Activated CD8-positive, alpha-beta T cell treated with anti-CD3 and anti-CD28 coated beads, Interleukin-2, amount 10 ng/mL, durations not matched to agents 7 days and 5 days (primary cell): ENCODE measurements at regions not wholly inside any gene's neighbourhood (a gene's known extent, or its start where the extent isn't known, plus 50 kb on each side); places are given as distances from the start of the nearest gene placed in this dataset.

Experiments
- ATAC-seq: fragments of 150-1000 bp; cut with Tn5 transposase; one replicate; pipeline ENCODE4 v1.10.0; 2021; ENCODE audit warnings: moderate library complexity
- CTCF ChIA-PET: fragments of 350-600 bp; sonication (Branson Sonifier 250); formaldehyde crosslinking; loops from one replicate; lab custom pipeline; 2021; ENCODE audit warnings: antibody characterized with exemption; lab: Charles Lee
- POLR2A ChIA-PET: fragments of 350-600 bp; sonication (Branson Sonifier 250); formaldehyde crosslinking; loops from one replicate; lab custom pipeline; 2021; ENCODE audit warnings: antibody characterized with exemption; lab: Charles Lee
- DNase-seq: peaks from one replicate; pipeline ENCODE4 v3.0.0-alpha.2; 2020
- H3K27ac Mint-ChIP-seq: one replicate; pipeline ENCODE4 v1.8.0; 2021; ENCODE audit warnings: mild to moderate bottlenecking, mixed read lengths
- H3K27me3 Mint-ChIP-seq: one replicate; pipeline ENCODE4 v1.8.0; 2021; ENCODE audit warnings: low read depth, mixed read lengths
- H3K36me3 Mint-ChIP-seq: one replicate; pipeline ENCODE4 v1.8.0; 2021; ENCODE audit warnings: low read depth, mixed read lengths
- H3K4me1 Mint-ChIP-seq: one replicate; pipeline ENCODE4 v1.8.0; 2021; ENCODE audit warnings: low read depth, mixed read lengths
- H3K4me3 Mint-ChIP-seq: one replicate; pipeline ENCODE4 v1.8.0; 2021; ENCODE audit warnings: mild to moderate bottlenecking, mixed read lengths
- H3K9me3 Mint-ChIP-seq: one replicate; pipeline ENCODE4 v1.8.0; 2022; ENCODE audit warnings: mixed read lengths; ENCODE audit not compliant: insufficient read depth

- no peaks in the 10 kb centered on the region for H3K27me3 Mint-ChIP-seq
- no peaks in the 10 kb centered on the region for H3K36me3 Mint-ChIP-seq
- no peak for DNase-seq
- no peaks in the 10 kb centered on the region for H3K9me3 Mint-ChIP-seq
- POLR2A ChIA-PET = no interaction called here
- no peak overlapping the region for H3K27ac Mint-ChIP-seq
- no peaks in the 10 kb centered on the region for H3K4me1 Mint-ChIP-seq
- no peak for ATAC-seq
- H3K4me3 Mint-ChIP-seq = no peak overlapping the region
- CTCF ChIA-PET = no interaction called here
Observed at GRCh38 chr4:155497306-155497705, 120.5 kb upstream of the MAP9 start.

- no peak for DNase-seq
- no peak overlapping the region for H3K27ac Mint-ChIP-seq
- POLR2A ChIA-PET = no interaction called here
Observed at GRCh38 chr4:155496294-155496626, 119.5 kb upstream of the MAP9 start.

GRCh38 chr4:155495572-155496293 is 119.0 kb upstream of the MAP9 start:
- Mint-ChIP-seq H3K27ac (no peak overlapping the region), H3K27me3 (no peaks in the 10 kb centered on the region), H3K4me3 (no peak overlapping the region), H3K4me1 (no peaks in the 10 kb centered on the region), H3K36me3 (no peaks in the 10 kb centered on the region), H3K9me3 (no peaks in the 10 kb centered on the region)
- CTCF ChIA-PET = no interaction called here
- POLR2A ChIA-PET = no interaction called here
- DNase-seq (no peak), ATAC-seq (no peak)

More at GRCh38 chr4:155496294-155496626, 119.5 kb upstream of the MAP9 start:
- CTCF ChIA-PET = no interaction called here
- no peaks in the 10 kb centered on the region for H3K4me1 Mint-ChIP-seq
- no peak overlapping the region for H3K4me3 Mint-ChIP-seq
- ATAC-seq = no peak
- H3K36me3 Mint-ChIP-seq = no peaks in the 10 kb centered on the region
- H3K9me3 Mint-ChIP-seq = no peaks in the 10 kb centered on the region
- H3K27me3 Mint-ChIP-seq = no peaks in the 10 kb centered on the region

GRCh38 chr4:155494037-155494718 is 117.4 kb upstream of the MAP9 start:
- DNase-seq (no peak), ATAC-seq (no peak)
- Mint-ChIP-seq H3K9me3 (no peaks in the 10 kb centered on the region), H3K27me3 (no peaks in the 10 kb centered on the region), H3K27ac (no peak overlapping the region), H3K4me3 (no peak overlapping the region), H3K4me1 (no peaks in the 10 kb centered on the region), H3K36me3 (no peaks in the 10 kb centered on the region)
- POLR2A ChIA-PET = no interaction called here
- CTCF ChIA-PET = no interaction called here

- Mint-ChIP-seq H3K27ac (no peak overlapping the region), H3K36me3 (no peaks in the 10 kb centered on the region), H3K4me1 (no peaks in the 10 kb centered on the region), H3K9me3 (no peaks in the 10 kb centered on the region), H3K27me3 (no peaks in the 10 kb centered on the region), H3K4me3 (no peak overlapping the region)
- ChIA-PET CTCF (no interaction called here), POLR2A (no interaction called here)
- DNase-seq = no peak
- ATAC-seq = no peak
Observed at GRCh38 chr4:155491336-155492120, 114.8 kb upstream of the MAP9 start.

- ATAC-seq (no peak), DNase-seq (no peak)
- CTCF ChIA-PET = no interaction called here
- Mint-ChIP-seq H3K27ac (no peak overlapping the region), H3K27me3 (no peaks in the 10 kb centered on the region), H3K9me3 (no peaks in the 10 kb centered on the region), H3K4me1 (no peaks in the 10 kb centered on the region), H3K4me3 (no peak overlapping the region), H3K36me3 (no peaks in the 10 kb centered on the region)
- POLR2A ChIA-PET = no interaction called here
Observed at GRCh38 chr4:155489271-155489670, 112.5 kb upstream of the MAP9 start.

- ATAC-seq (no peak), DNase-seq (no peak)
- Mint-ChIP-seq H3K4me1 (no peaks in the 10 kb centered on the region), H3K36me3 (no peaks in the 10 kb centered on the region), H3K4me3 (no peak overlapping the region), H3K27me3 (no peaks in the 10 kb centered on the region), H3K27ac (no peak overlapping the region), H3K9me3 (no peaks in the 10 kb centered on the region)
- ChIA-PET CTCF (no interaction called here), POLR2A (no interaction called here)
Observed at GRCh38 chr4:155488691-155489090, 111.9 kb upstream of the MAP9 start.

GRCh38 chr4:155487210-155487609 is 110.4 kb upstream of the MAP9 start:
- no peak for ATAC-seq
- no peaks in the 10 kb centered on the region for H3K4me1 Mint-ChIP-seq
- POLR2A ChIA-PET = no interaction called here
- H3K36me3 Mint-ChIP-seq = no peaks in the 10 kb centered on the region
- H3K4me3 Mint-ChIP-seq = no peak overlapping the region
- CTCF ChIA-PET = no interaction called here
- H3K9me3 Mint-ChIP-seq = no peaks in the 10 kb centered on the region
- no peak overlapping the region for H3K27ac Mint-ChIP-seq
- no peak for DNase-seq
- no peaks in the 10 kb centered on the region for H3K27me3 Mint-ChIP-seq

- Mint-ChIP-seq H3K9me3 (no peaks in the 10 kb centered on the region), H3K27ac (no peak overlapping the region), H3K4me1 (no peaks in the 10 kb centered on the region), H3K27me3 (no peaks in the 10 kb centered on the region), H3K36me3 (no peaks in the 10 kb centered on the region), H3K4me3 (no peak overlapping the region)
- DNase-seq = no peak
- CTCF ChIA-PET = no interaction called here
- POLR2A ChIA-PET = no interaction called here
- no peak for ATAC-seq
Observed at GRCh38 chr4:155481150-155481549, 104.4 kb upstream of the MAP9 start.

- POLR2A ChIA-PET = no interaction called here
- H3K4me1 Mint-ChIP-seq = no peaks in the 10 kb centered on the region
- CTCF ChIA-PET = no interaction called here
Observed at GRCh38 chr4:155479835-155480234, 103.1 kb upstream of the MAP9 start.

GRCh38 chr4:155478336-155478835 is 101.6 kb upstream of the MAP9 start:
- ChIA-PET POLR2A (interaction anchor here (0.6 kb wide), 1 partner anchor 286 kb away, joined by 3 read pairs; no protein-coding TSS in a partner anchor), CTCF (no interaction called here)
- Mint-ChIP-seq H3K27me3 (no peaks in the 10 kb centered on the region), H3K36me3 (no peaks in the 10 kb centered on the region), H3K9me3 (no peaks in the 10 kb centered on the region), H3K4me1 (no peaks in the 10 kb centered on the region), H3K4me3 (no peak overlapping the region), H3K27ac (no peak overlapping the region)
- DNase-seq (no peak), ATAC-seq (no peak)

More at GRCh38 chr4:155479835-155480234, 103.1 kb upstream of the MAP9 start:
- Mint-ChIP-seq H3K27ac (no peak overlapping the region), H3K36me3 (no peaks in the 10 kb centered on the region), H3K9me3 (no peaks in the 10 kb centered on the region), H3K27me3 (no peaks in the 10 kb centered on the region), H3K4me3 (no peak overlapping the region)
- DNase-seq (no peak), ATAC-seq (no peak)

GRCh38 chr4:155474758-155475157 is 98.0 kb upstream of the MAP9 start:
- no peaks in the 10 kb centered on the region for H3K36me3 Mint-ChIP-seq
- H3K4me3 Mint-ChIP-seq = no peak overlapping the region
- H3K27me3 Mint-ChIP-seq = no peaks in the 10 kb centered on the region
- no peak for DNase-seq
- H3K4me1 Mint-ChIP-seq = no peaks in the 10 kb centered on the region
- CTCF ChIA-PET = no interaction called here
- H3K9me3 Mint-ChIP-seq = no peaks in the 10 kb centered on the region
- H3K27ac Mint-ChIP-seq = no peak overlapping the region
- POLR2A ChIA-PET = no interaction called here
- no peak for ATAC-seq
